SK-N-SH (cell line): ENCODE measurements at regions not wholly inside any gene's neighbourhood (a gene's known extent, or its start where the extent isn't known, plus 50 kb on each side); places are given as distances from the start of the nearest gene placed in this dataset.

Experiments
- EP300 ChIP-seq, 2 experiments: IDR thresholded peaks; 2 replicates each; pipeline versions ENCODE4 v1.4.0 to v1.6.1; 2012; ENCODE audit warnings: borderline replicate concordance in 1 of 2, low read depth in 1 of 2, low read length in 1 of 2
- FOXM1 ChIP-seq: IDR thresholded peaks from 2 replicates; pipeline ENCODE4 v1.4.0; 2012; ENCODE audit warnings: low read depth, mild to moderate bottlenecking
- GATA2 ChIP-seq: sonication (generic); formaldehyde crosslinking; IDR thresholded peaks from 2 replicates; pipeline ENCODE4 v1.5.0; 2020; ENCODE audit warnings: mild to moderate bottlenecking, missing genetic modification reagents
- MXI1 ChIP-seq: IDR thresholded peaks from 2 replicates; pipeline ENCODE4 v1.6.1; 2012; ENCODE audit warnings: mild to moderate bottlenecking, low read depth, low read length, improper control_type of control experiment
- NFIC ChIP-seq: IDR thresholded peaks from 2 replicates; pipeline ENCODE4 v1.4.0; 2012; ENCODE audit warnings: borderline replicate concordance
- POLR2AphosphoS5 ChIP-seq: IDR thresholded peaks from 2 replicates; pipeline ENCODE4 v1.6.1; 2012; ENCODE audit warnings: low read depth, low read length
- RCOR1 ChIP-seq: fragments of 150-350 bp; IDR thresholded peaks from 2 replicates; pipeline ENCODE4 v1.6.1; 2017; ENCODE audit warnings: antibody characterized with exemption, low read length
- REST ChIP-seq: IDR thresholded peaks from 2 replicates; pipeline ENCODE4 v1.6.1; 2012; ENCODE audit warnings: mild to moderate bottlenecking, low read depth, low read length, moderate library complexity
- RFX5 ChIP-seq: IDR thresholded peaks from 2 replicates; pipeline ENCODE4 v1.6.1; 2012; ENCODE audit warnings: mild to moderate bottlenecking, improper control_type of control experiment, low read length
- RXRA ChIP-seq: IDR thresholded peaks from 2 replicates; pipeline ENCODE4 v1.4.0; 2012; ENCODE audit warnings: low read depth, mild to moderate bottlenecking, borderline replicate concordance
- TAF1 ChIP-seq: IDR thresholded peaks from 2 replicates; pipeline ENCODE4 v1.6.1; 2012; ENCODE audit warnings: low read depth, mild to moderate bottlenecking, low read length, moderate library complexity, borderline replicate concordance
- TCF12 ChIP-seq: IDR thresholded peaks from 2 replicates; pipeline ENCODE4 v1.4.0; 2012
- USF2 ChIP-seq: fragments of 150-350 bp; IDR thresholded peaks from 2 replicates; pipeline ENCODE4 v1.6.1; 2017; ENCODE audit warnings: antibody characterized with exemption, low read length, low read depth, borderline replicate concordance
- TF ChIP-seq, protein P1 (sequence below): fragments of 200-600 bp; sonication (generic); IDR thresholded peaks from 2 replicates; pipeline ENCODE4 v1.6.1; 2017; ENCODE audit warnings: antibody characterized with exemption, mild to moderate bottlenecking, moderate library complexity

DNA sequence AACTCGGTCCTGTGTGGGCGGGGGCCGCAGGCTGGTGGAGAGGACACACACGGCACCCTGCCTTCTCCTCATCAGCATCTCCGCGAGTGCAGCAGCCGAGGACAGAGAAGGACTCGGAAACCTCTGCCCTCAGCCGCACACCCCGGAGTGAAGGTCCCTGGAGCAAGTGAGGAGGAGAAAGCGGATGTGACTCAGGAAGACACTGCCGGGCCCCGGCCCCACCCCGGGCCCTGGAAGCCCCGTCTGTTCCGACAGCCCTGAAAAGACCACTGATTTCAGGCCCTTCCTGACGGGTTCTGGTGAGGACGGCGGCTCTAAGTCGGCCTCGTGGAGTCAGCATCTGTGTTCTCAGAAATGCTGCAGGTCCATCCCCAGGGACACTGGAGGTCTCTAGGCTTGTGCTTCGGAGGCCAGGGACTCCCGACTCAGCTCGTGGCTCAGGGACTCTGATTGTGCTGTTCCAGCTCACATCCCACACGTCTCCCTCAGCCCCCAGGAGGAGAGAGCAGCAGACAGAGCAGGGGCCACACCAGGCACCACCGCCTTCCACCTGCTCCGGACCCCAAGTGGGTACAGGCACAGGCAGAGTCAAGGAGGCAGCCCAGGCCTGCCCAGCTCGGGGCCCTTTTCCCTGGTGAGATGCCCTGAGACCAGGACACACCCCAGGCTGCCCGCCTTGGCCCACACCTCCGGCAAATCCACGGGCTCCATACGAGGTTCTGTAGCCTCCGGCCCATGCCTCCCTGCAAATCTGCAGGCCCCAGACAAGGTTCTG is 134.5 kb upstream of the NKX1-1 start:
- TF ChIP-seq TCF12 (no peak), EP300 (IDR thresholded peaks at IDR 0.05; ENCODE audit: borderline replicate concordance in 1 of 2, low read depth in 1 of 2, low read length in 1 of 2) (no peak), TAF1 (no peak), GATA2 (CRISPR knock-in tag) (no peak), POLR2AphosphoS5 (no peak), RCOR1 (no peak), RFX5 (no peak), FOXM1 (no peak), USF2 (no peak), RXRA (no peak), MXI1 (no peak), REST (no peak), NFIC (no peak)
- TF ChIP-seq, protein P1, sequence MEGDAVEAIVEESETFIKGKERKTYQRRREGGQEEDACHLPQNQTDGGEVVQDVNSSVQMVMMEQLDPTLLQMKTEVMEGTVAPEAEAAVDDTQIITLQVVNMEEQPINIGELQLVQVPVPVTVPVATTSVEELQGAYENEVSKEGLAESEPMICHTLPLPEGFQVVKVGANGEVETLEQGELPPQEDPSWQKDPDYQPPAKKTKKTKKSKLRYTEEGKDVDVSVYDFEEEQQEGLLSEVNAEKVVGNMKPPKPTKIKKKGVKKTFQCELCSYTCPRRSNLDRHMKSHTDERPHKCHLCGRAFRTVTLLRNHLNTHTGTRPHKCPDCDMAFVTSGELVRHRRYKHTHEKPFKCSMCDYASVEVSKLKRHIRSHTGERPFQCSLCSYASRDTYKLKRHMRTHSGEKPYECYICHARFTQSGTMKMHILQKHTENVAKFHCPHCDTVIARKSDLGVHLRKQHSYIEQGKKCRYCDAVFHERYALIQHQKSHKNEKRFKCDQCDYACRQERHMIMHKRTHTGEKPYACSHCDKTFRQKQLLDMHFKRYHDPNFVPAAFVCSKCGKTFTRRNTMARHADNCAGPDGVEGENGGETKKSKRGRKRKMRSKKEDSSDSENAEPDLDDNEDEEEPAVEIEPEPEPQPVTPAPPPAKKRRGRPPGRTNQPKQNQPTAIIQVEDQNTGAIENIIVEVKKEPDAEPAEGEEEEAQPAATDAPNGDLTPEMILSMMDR = no peak
